GM18868 (cell line): ENCODE measurements at regions not wholly inside any gene's neighbourhood (a gene's known extent, or its start where the extent isn't known, plus 50 kb on each side); places are given as distances from the start of the nearest gene placed in this dataset.
"Not testable (repeated sequence)": the region's sequence is repeated elsewhere in the genome, so short reads cannot be mapped to it uniquely, and the experiment has no call there.

Experiments used
- ATAC-seq: cut with Tn5 transposase; IDR thresholded peaks from one replicate; pipeline ENCODE4 v1.9.1; 2021; ENCODE audit warnings: mild to moderate bottlenecking, moderate library complexity; ENCODE audit not compliant: unreplicated experiment

GRCh38 chr15:62404194-62404985 is 239.3 kb upstream of the C2CD4B start:
- ATAC-seq, result no peak

GRCh38 chr15:62406305-62406891 is 241.3 kb upstream of the C2CD4B start:
- ATAC-seq, result no peak

- no peak for ATAC-seq
Observed at GRCh38 chr15:62407216-62407615, 242.1 kb upstream of the C2CD4B start.

- no peak for ATAC-seq
Observed at GRCh38 chr15:62407962-62408361, 242.9 kb upstream of the C2CD4B start.

GRCh38 chr15:62409466-62409865 is 244.4 kb upstream of the C2CD4B start:
- no peak for ATAC-seq

- no peak for ATAC-seq
Observed at GRCh38 chr15:62412686-62413085, 247.6 kb upstream of the C2CD4B start.

- ATAC-seq, result no peak
Observed at GRCh38 chr15:62413153-62413552, 248.1 kb upstream of the C2CD4B start.

- ATAC-seq, result no peak
Observed at GRCh38 chr15:62413786-62414185, 248.7 kb upstream of the C2CD4B start.

GRCh38 chr15:62415498-62415897 is 250.4 kb upstream of the C2CD4B start:
- ATAC-seq, result no peak

GRCh38 chr15:62416526-62416925 is 251.4 kb upstream of the C2CD4B start:
- ATAC-seq, result no peak

GRCh38 chr15:62417439-62417838 is 252.4 kb upstream of the C2CD4B start:
- no peak for ATAC-seq

GRCh38 chr15:62418496-62418895 is 253.4 kb upstream of the C2CD4B start:
- not testable (repeated sequence) for ATAC-seq

- no peak for ATAC-seq
Observed at GRCh38 chr15:62419192-62419591, 254.1 kb upstream of the C2CD4B start.

GRCh38 chr15:62420371-62420770 is 255.3 kb upstream of the C2CD4B start:
- not testable (repeated sequence) for ATAC-seq

- ATAC-seq, result no peak
Observed at GRCh38 chr15:62421289-62421688, 256.2 kb upstream of the C2CD4B start.

- ATAC-seq, result no peak
Observed at GRCh38 chr15:62426387-62426956, 261.4 kb upstream of the C2CD4B start.

- no peak for ATAC-seq
Observed at GRCh38 chr15:62428259-62428658, 263.2 kb upstream of the C2CD4B start.

- ATAC-seq, result no peak
Observed at GRCh38 chr15:62428851-62429598, 263.9 kb upstream of the C2CD4B start.

GRCh38 chr15:62430056-62430455 is 265.0 kb upstream of the C2CD4B start:
- no peak for ATAC-seq

GRCh38 chr15:62430552-62430951 is 265.5 kb upstream of the C2CD4B start:
- no peak for ATAC-seq

- no peak for ATAC-seq
Observed at GRCh38 chr15:62431008-62431797, 266.1 kb upstream of the C2CD4B start.
